Activated T-cell treated with anti-CD3 and anti-CD28 coated beads, Interleukin-2, amount 50 U/mL, for 24 hours (primary cell): ENCODE measurements at regions not wholly inside any gene's neighbourhood (a gene's known extent, or its start where the extent isn't known, plus 50 kb on each side); places are given as distances from the start of the nearest gene placed in this dataset.

Experiments
- DNase-seq: peaks from one replicate; pipeline ENCODE4 v3.0.0-alpha.2; 2020
- H3K27ac Mint-ChIP-seq: 2 replicates; pipeline ENCODE4 v1.8.0; 2020; ENCODE audit warnings: mild to moderate bottlenecking, mixed read lengths
- H3K27me3 Mint-ChIP-seq: 2 replicates; pipeline ENCODE4 v1.8.0; 2020; ENCODE audit warnings: mixed read lengths
- H3K36me3 Mint-ChIP-seq: 2 replicates; pipeline ENCODE4 v1.8.0; 2020; ENCODE audit warnings: low read depth, mixed read lengths
- H3K4me1 Mint-ChIP-seq: 2 replicates; pipeline ENCODE4 v1.8.0; 2020; ENCODE audit warnings: low read depth, mixed read lengths
- H3K4me3 Mint-ChIP-seq: 2 replicates; pipeline ENCODE4 v1.8.0; 2020; ENCODE audit warnings: mild to moderate bottlenecking, moderate library complexity, mixed read lengths
- H3K9me3 Mint-ChIP-seq: 2 replicates; pipeline ENCODE4 v1.8.0; 2020; ENCODE audit warnings: mixed read lengths

GRCh38 chr15:23913635-23914034 lies 226.5 kb upstream of the NDN start:
- H3K4me3 Mint-ChIP-seq, result no peak overlapping the region
- no peaks in the 10 kb centered on the region for H3K27me3 Mint-ChIP-seq
- no peak overlapping the region for H3K27ac Mint-ChIP-seq
- no peak for DNase-seq
- H3K4me1 Mint-ChIP-seq, result no peaks in the 10 kb centered on the region
- no peaks in the 10 kb centered on the region for H3K36me3 Mint-ChIP-seq
- H3K9me3 Mint-ChIP-seq, result peaks cover 3% of the 10 kb centered on the region

GRCh38 chr15:23924686-23925085 lies 237.6 kb upstream of the NDN start:
- Mint-ChIP-seq H3K9me3 (peaks cover 9% of the 10 kb centered on the region), H3K4me3 (no peak overlapping the region), H3K27ac (no peak overlapping the region), H3K27me3 (no peaks in the 10 kb centered on the region), H3K4me1 (no peaks in the 10 kb centered on the region), H3K36me3 (no peaks in the 10 kb centered on the region)
- DNase-seq, result no peak

- no peaks in the 10 kb centered on the region for H3K27me3 Mint-ChIP-seq
- H3K36me3 Mint-ChIP-seq, result no peaks in the 10 kb centered on the region
- no peak overlapping the region for H3K4me3 Mint-ChIP-seq
- no peak for DNase-seq
- H3K9me3 Mint-ChIP-seq, result peaks cover 2% of the 10 kb centered on the region
- H3K4me1 Mint-ChIP-seq, result no peaks in the 10 kb centered on the region
- H3K27ac Mint-ChIP-seq, result no peak overlapping the region
Observed at GRCh38 chr15:23954931-23955330, 267.8 kb upstream of the NDN start.

- no peak overlapping the region for H3K27ac Mint-ChIP-seq
- no peaks in the 10 kb centered on the region for H3K27me3 Mint-ChIP-seq
- H3K4me3 Mint-ChIP-seq, result no peak overlapping the region
- H3K4me1 Mint-ChIP-seq, result no peaks in the 10 kb centered on the region
- no peak for DNase-seq
- H3K36me3 Mint-ChIP-seq, result no peaks in the 10 kb centered on the region
- H3K9me3 Mint-ChIP-seq, result peaks cover 14% of the 10 kb centered on the region
Observed at GRCh38 chr15:23983500-23984259, 296.6 kb upstream of the NDN start.

- no peak for DNase-seq
- Mint-ChIP-seq H3K36me3 (no peaks in the 10 kb centered on the region), H3K4me1 (no peaks in the 10 kb centered on the region), H3K27ac (no peak overlapping the region), H3K4me3 (no peak overlapping the region), H3K27me3 (no peaks in the 10 kb centered on the region), H3K9me3 (peaks cover 29% of the 10 kb centered on the region)
Observed at GRCh38 chr15:23994273-23994672, 307.2 kb upstream of the NDN start.

GRCh38 chr15:23998056-23998455 lies 311.0 kb upstream of the NDN start:
- H3K9me3 Mint-ChIP-seq, result peaks cover 23% of the 10 kb centered on the region
- H3K27me3 Mint-ChIP-seq, result no peaks in the 10 kb centered on the region
- H3K36me3 Mint-ChIP-seq, result no peaks in the 10 kb centered on the region
- DNase-seq, result no peak
- H3K4me3 Mint-ChIP-seq, result no peak overlapping the region
- no peak overlapping the region for H3K27ac Mint-ChIP-seq
- no peaks in the 10 kb centered on the region for H3K4me1 Mint-ChIP-seq

- Mint-ChIP-seq H3K9me3 (peaks cover 20% of the 10 kb centered on the region), H3K27me3 (no peaks in the 10 kb centered on the region), H3K4me3 (no peak overlapping the region), H3K36me3 (no peaks in the 10 kb centered on the region), H3K4me1 (no peaks in the 10 kb centered on the region), H3K27ac (no peak overlapping the region)
- no peak for DNase-seq
Observed at GRCh38 chr15:24008476-24008875, 321.4 kb upstream of the NDN start.

- no peak overlapping the region for H3K27ac Mint-ChIP-seq
- peaks cover 9% of the 10 kb centered on the region for H3K9me3 Mint-ChIP-seq
- no peaks in the 10 kb centered on the region for H3K4me1 Mint-ChIP-seq
- H3K4me3 Mint-ChIP-seq, result no peak overlapping the region
- H3K27me3 Mint-ChIP-seq, result no peaks in the 10 kb centered on the region
- H3K36me3 Mint-ChIP-seq, result no peaks in the 10 kb centered on the region
- no peak for DNase-seq
Observed at GRCh38 chr15:24017470-24017869, 330.4 kb upstream of the NDN start.

- no peaks in the 10 kb centered on the region for H3K4me1 Mint-ChIP-seq
- no peak overlapping the region for H3K4me3 Mint-ChIP-seq
- no peak overlapping the region for H3K27ac Mint-ChIP-seq
- no peak for DNase-seq
- H3K27me3 Mint-ChIP-seq, result no peaks in the 10 kb centered on the region
- H3K36me3 Mint-ChIP-seq, result no peaks in the 10 kb centered on the region
- peaks cover 29% of the 10 kb centered on the region for H3K9me3 Mint-ChIP-seq
Observed at GRCh38 chr15:24039683-24040082, 352.6 kb upstream of the NDN start.

GRCh38 chr15:24054547-24055245 lies 367.6 kb upstream of the NDN start:
- Mint-ChIP-seq H3K36me3 (no peaks in the 10 kb centered on the region), H3K27ac (no peak overlapping the region), H3K4me3 (no peak overlapping the region), H3K9me3 (peaks cover 6% of the 10 kb centered on the region), H3K4me1 (no peaks in the 10 kb centered on the region), H3K27me3 (no peaks in the 10 kb centered on the region)
- no peak for DNase-seq

- Mint-ChIP-seq H3K4me3 (no peak overlapping the region), H3K27ac (no peak overlapping the region), H3K27me3 (no peaks in the 10 kb centered on the region), H3K36me3 (no peaks in the 10 kb centered on the region), H3K9me3 (peaks cover 17% of the 10 kb centered on the region), H3K4me1 (no peaks in the 10 kb centered on the region)
- no peak for DNase-seq
Observed at GRCh38 chr15:24067733-24068501, 380.8 kb upstream of the NDN start.

- Mint-ChIP-seq H3K4me3 (no peak overlapping the region), H3K9me3 (peaks cover 13% of the 10 kb centered on the region), H3K4me1 (no peaks in the 10 kb centered on the region), H3K36me3 (no peaks in the 10 kb centered on the region), H3K27ac (no peak overlapping the region), H3K27me3 (no peaks in the 10 kb centered on the region)
- no peak for DNase-seq
Observed at GRCh38 chr15:24075420-24076089, 388.4 kb upstream of the NDN start.

- Mint-ChIP-seq H3K36me3 (no peaks in the 10 kb centered on the region), H3K4me3 (no peak overlapping the region), H3K27ac (no peak overlapping the region), H3K27me3 (no peaks in the 10 kb centered on the region), H3K9me3 (peaks cover 10% of the 10 kb centered on the region), H3K4me1 (no peaks in the 10 kb centered on the region)
- DNase-seq, result no peak
Observed at GRCh38 chr15:24076090-24076784, 389.1 kb upstream of the NDN start.
